ENCODE measurements at regions not wholly inside any gene's neighbourhood (a gene's known extent, or its start where the extent isn't known, plus 50 kb on each side); places are given as distances from the start of the nearest gene placed in this dataset.

- no peak for TF ChIP-seq AGO2 (optimal IDR thresholded peaks at IDR 0.05; ENCODE audit: low read depth, low read length)
- TF ChIP-seq ZNF260 (CRISPR knock-in tag; IDR thresholded peaks at IDR 0.05; ENCODE audit: borderline replicate concordance, low read depth) = no peak
- TF ChIP-seq ZNF766 (CRISPR knock-in tag; IDR thresholded peaks at IDR 0.05; ENCODE audit: borderline replicate concordance) = no peak
- TF ChIP-seq RBM22 (optimal IDR thresholded peaks at IDR 0.05; ENCODE audit: low read length) = peak; percentile 83
- TF ChIP-seq KLF6 (CRISPR knock-in tag; IDR thresholded peaks at IDR 0.05) = 0 out of 2 replicates have a peak, but pooled peaks have one; percentile 20
- TF ChIP-seq ZBED4 (CRISPR knock-in tag; IDR thresholded peaks at IDR 0.05; ENCODE audit: borderline replicate concordance) = 0 out of 2 replicates have a peak, but pooled peaks have one; percentile 17
- no peak for TF ChIP-seq SRSF4 (IDR thresholded peaks at IDR 0.05; ENCODE audit: low read depth, low read length, poor library complexity, severe bottlenecking)
- no peak for TF ChIP-seq NFATC3 (CRISPR knock-in tag; IDR thresholded peaks at IDR 0.05)
- no peak for TF ChIP-seq ZNF724P (CRISPR knock-in tag; IDR thresholded peaks at IDR 0.05; ENCODE audit: borderline replicate concordance)
- no peak for TF ChIP-seq ZNF414 (CRISPR knock-in tag; IDR thresholded peaks at IDR 0.05)
- TF ChIP-seq HNF4A (CRISPR knock-in tag; IDR thresholded peaks at IDR 0.05) = no peak
- no peak for TF ChIP-seq RFXANK (CRISPR knock-in tag; IDR thresholded peaks at IDR 0.05)
- TF ChIP-seq ARNTL (CRISPR knock-in tag; IDR thresholded peaks at IDR 0.05) = no peak
- TF ChIP-seq ZNF660 (CRISPR knock-in tag; IDR thresholded peaks at IDR 0.05; ENCODE audit: borderline replicate concordance, low read depth) = no peak
- TF ChIP-seq ZNF740 (CRISPR knock-in tag; IDR thresholded peaks at IDR 0.05) = no peak
- TF ChIP-seq ZNF749 (CRISPR knock-in tag; IDR thresholded peaks at IDR 0.05; ENCODE audit: borderline replicate concordance) = no peak
- TF ChIP-seq ATM (IDR thresholded peaks at IDR 0.05; ENCODE audit: borderline replicate concordance) = no peak
- TF ChIP-seq ZNF367 (CRISPR knock-in tag; IDR thresholded peaks at IDR 0.05; ENCODE audit: borderline replicate concordance) = no peak
- TF ChIP-seq PHF20 (CRISPR knock-in tag; IDR thresholded peaks at IDR 0.05) = no peak
- TF ChIP-seq ZIK1 (CRISPR knock-in tag; IDR thresholded peaks at IDR 0.05; ENCODE audit: borderline replicate concordance, low read depth) = no peak
- TF ChIP-seq ISX (CRISPR knock-in tag; conservative IDR thresholded peaks at IDR 0.05) = no peak
- TF ChIP-seq MXI1 (IDR thresholded peaks at IDR 0.05; ENCODE audit: borderline replicate concordance, low read depth, low read length) = no peak
- TF ChIP-seq IKZF5 (CRISPR knock-in tag; IDR thresholded peaks at IDR 0.05) = no peak
Observed at GRCh38 chr20:1811621-1812498, 83.3 kb upstream of the SIRPA start (continued).

Data from HepG2 (cell line).